Kidney (tissue), 13 donors: ENCODE measurements at regions not wholly inside any gene's neighbourhood (a gene's known extent, or its start where the extent isn't known, plus 50 kb on each side); places are given as distances from the start of the nearest gene placed in this dataset.

Source experiments
- DNase-seq, 5 donors: peaks; one replicate each; pipeline ENCODE4 v3.0.0-alpha.2; 2013 to 2020
- FAIRE-seq: peaks from 2 replicates; lab custom pipeline; 2012; peaks lifted over from hg19 to GRCh38; lab: Jason Lieb, UNC
- H3K27ac ChIP-seq, 2 donors: one replicate each; pipeline ENCODE4 v1.7.0; 2013; ENCODE audit warnings: low read depth in 2 of 2, low read length in 2 of 2, inconsistent platforms in 1 of 2
- H3K27me3 ChIP-seq: one replicate; pipeline ENCODE4 v1.7.1; 2013; ENCODE audit warnings: low read length, inconsistent platforms; ENCODE audit not compliant: control insufficient read depth, insufficient read depth
- H3K36me3 ChIP-seq, 3 donors: one replicate each; pipeline versions ENCODE4 v1.7.0 to v1.7.1; 2013; ENCODE audit warnings: low read length in 3 of 3, control low read depth in 1 of 3, inconsistent platforms in 1 of 3; ENCODE audit not compliant: insufficient read depth in 3 of 3, control insufficient read depth in 2 of 3
- H3K4me1 ChIP-seq, 3 donors: one replicate each; pipeline versions ENCODE4 v1.7.0 to v1.7.1; 2013; ENCODE audit warnings: low read length in 3 of 3, inconsistent platforms in 1 of 3, low read depth in 1 of 3; ENCODE audit not compliant: control insufficient read depth in 2 of 3, insufficient read depth in 2 of 3
- H3K4me3 ChIP-seq, 3 donors: one replicate each; pipeline versions ENCODE4 v1.7.0 to v1.8.1; 2013; ENCODE audit warnings: low read length in 3 of 3, control low read depth in 1 of 3, inconsistent platforms in 1 of 3
- H3K9ac ChIP-seq, 3 donors: one replicate each; pipeline versions ENCODE4 v1.7.0 to v1.7.1; 2013; ENCODE audit warnings: low read length in 3 of 3, control low read depth in 1 of 3, inconsistent platforms in 1 of 3
- H3K9me3 ChIP-seq, 3 donors: one replicate each; pipeline versions ENCODE4 v1.7.0 to v1.7.1; 2013; ENCODE audit warnings: low read length in 3 of 3, control low read depth in 1 of 3, inconsistent platforms in 1 of 3; ENCODE audit not compliant: control insufficient read depth in 2 of 3, insufficient read depth in 1 of 3
- CTCF ChIP-seq: IDR thresholded peaks from 3 replicates; pipeline ENCODE4 v1.5.1; 2012; ENCODE audit warnings: mild to moderate bottlenecking, moderate library complexity, borderline replicate concordance; ENCODE audit not compliant: insufficient read depth; ENCODE audit errors: extremely low read depth
- intact Hi-C: fragments of 100-400 bp; cut with DNase I; formaldehyde crosslinking; loops from one replicate; pipeline ENCODE4 v1.11.1; 2022
- donor health status: control.
- donor health status: control.
- donor health status: control.
- donor health status: control.
- donor health status: control.
- donor health status: DM: yes; HTN: yes; CAD: no.
- donor health status: Normal renal cell carcinoma (clear cell type).

DNA sequence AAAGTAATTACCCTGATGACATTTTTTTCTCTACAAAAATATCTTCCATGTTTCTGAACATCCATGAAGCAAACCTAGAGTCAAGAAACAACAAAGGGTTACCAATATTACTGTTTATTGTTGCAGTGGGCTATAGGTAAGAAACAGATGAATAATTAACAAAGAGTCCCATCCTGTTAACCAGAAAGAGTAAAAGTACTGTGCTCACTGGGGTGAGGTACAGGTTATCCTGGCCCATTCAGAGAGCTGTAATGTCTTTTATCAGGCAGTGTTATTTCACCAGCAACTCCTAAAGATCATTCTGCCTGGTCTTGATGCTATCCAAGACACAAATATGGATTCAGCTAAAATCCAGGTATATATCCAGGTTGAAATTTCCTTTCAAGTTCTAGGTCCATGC lies 754.9 kb downstream of the SATB2 start:
- no peak overlapping the region for H3K4me3 ChIP-seq
- no peaks in the 10 kb centered on the region for H3K36me3 ChIP-seq
- no peak for DNase-seq
- FAIRE-seq = no peak
- peaks cover 0 to 3% (median 0%) of the 10 kb centered on the region in 3 donors for H3K4me1 ChIP-seq
- no peaks in the 10 kb centered on the region for H3K27me3 ChIP-seq
- no peaks in the 10 kb centered on the region for H3K9me3 ChIP-seq
- intact Hi-C loops = no loop called here
- no peak for TF ChIP-seq CTCF
- H3K9ac ChIP-seq = no peak overlapping the region
- H3K27ac ChIP-seq = no peak overlapping the region

DNA sequence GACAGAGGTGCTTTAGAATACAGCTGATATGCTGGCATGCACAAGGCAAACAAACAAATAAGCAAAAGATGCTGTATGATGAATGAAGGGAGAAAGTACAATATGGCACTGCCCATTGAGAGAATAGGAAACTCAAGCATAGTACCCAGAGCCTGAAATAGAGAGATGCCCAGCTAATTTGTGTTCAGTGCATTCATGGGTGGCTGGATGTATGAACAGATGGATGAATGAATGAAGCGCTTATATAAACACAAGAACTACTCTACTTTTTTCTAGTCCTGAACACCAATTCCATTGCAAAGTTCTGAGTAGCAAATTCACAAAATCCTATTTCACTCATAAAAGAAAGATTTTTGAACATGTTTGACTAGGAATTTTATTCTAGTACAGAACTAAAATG lies 756.3 kb downstream of the SATB2 start:
- no peaks in the 10 kb centered on the region for H3K9me3 ChIP-seq
- H3K4me1 ChIP-seq = peaks cover 0 to 3% (median 0%) of the 10 kb centered on the region in 3 donors
- no peaks in the 10 kb centered on the region for H3K27me3 ChIP-seq
- H3K27ac ChIP-seq = no peak overlapping the region
- H3K36me3 ChIP-seq = no peaks in the 10 kb centered on the region
- no peak for TF ChIP-seq CTCF
- no peak overlapping the region for H3K4me3 ChIP-seq
- DNase-seq = no peak
- no peak overlapping the region for H3K9ac ChIP-seq
- intact Hi-C loops = no loop called here
- FAIRE-seq = no peak

DNA sequence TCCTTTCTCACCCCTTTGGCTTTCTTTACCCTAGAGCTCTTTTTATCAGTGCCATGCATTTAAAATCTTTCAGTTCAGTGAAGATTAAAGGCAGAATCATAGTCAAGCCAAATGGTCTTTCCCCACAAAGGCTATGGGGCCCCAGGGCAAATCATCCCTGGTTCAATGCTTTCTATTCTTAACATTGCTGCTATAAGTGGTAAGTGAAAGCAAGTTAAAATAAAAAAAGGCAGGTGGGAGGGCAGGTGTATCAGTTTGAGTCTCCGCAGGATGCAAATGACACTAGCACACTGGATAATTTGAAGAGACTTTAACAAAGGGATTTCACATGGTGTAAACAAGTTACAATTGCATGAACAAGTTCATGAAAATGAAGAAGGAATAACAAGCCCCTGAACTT lies 757.4 kb downstream of the SATB2 start:
- no peak overlapping the region for H3K9ac ChIP-seq
- H3K36me3 ChIP-seq = no peaks in the 10 kb centered on the region
- H3K9me3 ChIP-seq = no peaks in the 10 kb centered on the region
- H3K27ac ChIP-seq = no peak overlapping the region
- no peaks in the 10 kb centered on the region for H3K27me3 ChIP-seq
- H3K4me1 ChIP-seq = peaks cover 0 to 3% (median 0%) of the 10 kb centered on the region in 3 donors
- no peak for TF ChIP-seq CTCF
- FAIRE-seq = no peak
- H3K4me3 ChIP-seq = no peak overlapping the region
- DNase-seq = no peak
- intact Hi-C loops = no loop called here

GRCh38 chr2:198698230-198698629 lies 759.5 kb downstream of the SATB2 start:
- intact Hi-C loops = no loop called here
- TF ChIP-seq CTCF = no peak

More at GRCh38 chr2:198698230-198698629, 759.5 kb downstream of the SATB2 start:
- Histone ChIP-seq H3K9ac (no peak overlapping the region), H3K4me3 (no peak overlapping the region), H3K4me1 (no peaks in the 10 kb centered on the region), H3K27me3 (no peaks in the 10 kb centered on the region), H3K27ac (no peak overlapping the region), H3K9me3 (no peaks in the 10 kb centered on the region), H3K36me3 (no peaks in the 10 kb centered on the region)
- DNase-seq (no peak), FAIRE-seq (no peak)
